HepG2 (cell line): ENCODE measurements at regions not wholly inside any gene's neighbourhood (a gene's known extent, or its start where the extent isn't known, plus 50 kb on each side); places are given as distances from the start of the nearest gene placed in this dataset.

Experiments
- ARNT ChIP-seq: fragments of 450-650 bp; IDR thresholded peaks from 2 replicates; pipeline ENCODE4 v1.6.1; 2017
- ZNF562 ChIP-seq: sonication (generic); formaldehyde crosslinking; IDR thresholded peaks from 2 replicates; pipeline ENCODE4 v1.8.0; 2022; ENCODE audit warnings: missing genetic modification reagents, borderline replicate concordance
- TF ChIP-seq, protein P1 (sequence below): sonication (generic); formaldehyde crosslinking; IDR thresholded peaks from 2 replicates; pipeline ENCODE4 v1.5.0; 2020; ENCODE audit warnings: mild to moderate bottlenecking, missing genetic modification reagents, moderate library complexity

GRCh38 chr4:161254375-161254774 lies 909.4 kb downstream of the FSTL5 start:
- TF ChIP-seq ZNF562 = no peak
- TF ChIP-seq ARNT = no peak
- TF ChIP-seq, protein P1, sequence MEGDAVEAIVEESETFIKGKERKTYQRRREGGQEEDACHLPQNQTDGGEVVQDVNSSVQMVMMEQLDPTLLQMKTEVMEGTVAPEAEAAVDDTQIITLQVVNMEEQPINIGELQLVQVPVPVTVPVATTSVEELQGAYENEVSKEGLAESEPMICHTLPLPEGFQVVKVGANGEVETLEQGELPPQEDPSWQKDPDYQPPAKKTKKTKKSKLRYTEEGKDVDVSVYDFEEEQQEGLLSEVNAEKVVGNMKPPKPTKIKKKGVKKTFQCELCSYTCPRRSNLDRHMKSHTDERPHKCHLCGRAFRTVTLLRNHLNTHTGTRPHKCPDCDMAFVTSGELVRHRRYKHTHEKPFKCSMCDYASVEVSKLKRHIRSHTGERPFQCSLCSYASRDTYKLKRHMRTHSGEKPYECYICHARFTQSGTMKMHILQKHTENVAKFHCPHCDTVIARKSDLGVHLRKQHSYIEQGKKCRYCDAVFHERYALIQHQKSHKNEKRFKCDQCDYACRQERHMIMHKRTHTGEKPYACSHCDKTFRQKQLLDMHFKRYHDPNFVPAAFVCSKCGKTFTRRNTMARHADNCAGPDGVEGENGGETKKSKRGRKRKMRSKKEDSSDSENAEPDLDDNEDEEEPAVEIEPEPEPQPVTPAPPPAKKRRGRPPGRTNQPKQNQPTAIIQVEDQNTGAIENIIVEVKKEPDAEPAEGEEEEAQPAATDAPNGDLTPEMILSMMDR = no peak
